Astrocyte of the cerebellum (primary cell): ENCODE measurements at regions not wholly inside any gene's neighbourhood (a gene's known extent, or its start where the extent isn't known, plus 50 kb on each side); places are given as distances from the start of the nearest gene placed in this dataset.

Experiments
- DNase-seq: peaks from one replicate; pipeline ENCODE4 v3.0.0-alpha.2; 2011; ENCODE audit warnings: low read depth
- H3K4me3 ChIP-seq: 2 replicates; pipeline ENCODE4 v1.5.1; 2011; ENCODE audit warnings: mild to moderate bottlenecking, low read depth, low read length, moderate library complexity
- CTCF ChIP-seq: IDR thresholded peaks from 2 replicates; pipeline ENCODE4 v1.5.1; 2012; ENCODE audit warnings: low read length, low read depth, moderate library complexity, mild to moderate bottlenecking; ENCODE audit errors: missing control alignments
- in situ Hi-C: cut with HindIII; loops from 2 replicates; pipeline ENCODE4 v1.10.0; 2017; ENCODE audit warnings: low sequenced_read_pairs

- no peak overlapping the region for H3K4me3 ChIP-seq
- no peak for TF ChIP-seq CTCF
- in situ Hi-C loops: no loop called here
- no peak for DNase-seq
Observed at GRCh38 chr18:71115261-71115660, 826.4 kb downstream of the SOCS6 start.

- no peak overlapping the region for H3K4me3 ChIP-seq
- DNase-seq: no peak
- in situ Hi-C loops: no loop called here
- no peak for TF ChIP-seq CTCF
Observed at GRCh38 chr18:71114550-71115210, 825.8 kb downstream of the SOCS6 start.

GRCh38 chr18:71107244-71107643 is 818.4 kb downstream of the SOCS6 start:
- no peak for DNase-seq
- no peak for TF ChIP-seq CTCF
- in situ Hi-C loops: no loop called here
- no peak overlapping the region for H3K4me3 ChIP-seq

GRCh38 chr18:71106701-71107100 is 817.9 kb downstream of the SOCS6 start:
- TF ChIP-seq CTCF: no peak
- in situ Hi-C loops: no loop called here
- DNase-seq: no peak
- no peak overlapping the region for H3K4me3 ChIP-seq

- DNase-seq: no peak
- no peak for TF ChIP-seq CTCF
- in situ Hi-C loops: no loop called here
- no peak overlapping the region for H3K4me3 ChIP-seq
Observed at GRCh38 chr18:71105994-71106546, 817.2 kb downstream of the SOCS6 start.

GRCh38 chr18:71105078-71105819 is 816.4 kb downstream of the SOCS6 start:
- no peak for TF ChIP-seq CTCF
- in situ Hi-C loops: no loop called here

More at GRCh38 chr18:71105078-71105819, 816.4 kb downstream of the SOCS6 start:
- peak; percentile 6 for DNase-seq
- no peak overlapping the region for H3K4me3 ChIP-seq
